ENCODE measurements at regions not wholly inside any gene's neighbourhood (a gene's known extent, or its start where the extent isn't known, plus 50 kb on each side); places are given as distances from the start of the nearest gene placed in this dataset.

- 84 to 90% (median 86%) methylated on average over 5 of the region's 5 CpGs for WGBS, 3 donors
- intact Hi-C loops (cut with DNase I): no loop called here
- Histone ChIP-seq H3K27ac (no peak overlapping the region), H3K27me3 (ENCODE audit: insufficient read depth in 3 of 3, low read length in 2 of 3) (no peaks in the 10 kb centered on the region), H3K4me1 (no peaks in the 10 kb centered on the region), H3K9me3 (no peaks in the 10 kb centered on the region), H3K36me3 (ENCODE audit: insufficient read depth in 1 of 2, low read depth in 1 of 2) (no peaks in the 10 kb centered on the region), H3K4me3 (no peak overlapping the region)
- ATAC-seq: no peak
- no peak for DNase-seq
- TF ChIP-seq CTCF (IDR thresholded peaks at IDR 0.05): no peak
Measured at GRCh38 chr18:73939391-73939790, 208.2 kb downstream of the FBXO15 start.

GRCh38 chr18:73933685-73934084 is 213.9 kb downstream of the FBXO15 start:
- DNase-seq: no peak
- Histone ChIP-seq H3K27ac (no peak overlapping the region), H3K36me3 (ENCODE audit: insufficient read depth in 1 of 2, low read depth in 1 of 2) (no peaks in the 10 kb centered on the region), H3K9me3 (no peaks in the 10 kb centered on the region), H3K4me3 (no peak overlapping the region), H3K27me3 (ENCODE audit: insufficient read depth in 3 of 3, low read length in 2 of 3) (no peaks in the 10 kb centered on the region), H3K4me1 (no peaks in the 10 kb centered on the region)
- 58 to 71% (median 63%) methylated on average over 3 of the region's 3 CpGs for WGBS, 3 donors
- no peak for TF ChIP-seq CTCF (IDR thresholded peaks at IDR 0.05)
- intact Hi-C loops (cut with DNase I): no loop called here
- ATAC-seq: no peak

GRCh38 chr18:73932976-73933375 is 214.7 kb downstream of the FBXO15 start:
- Histone ChIP-seq H3K4me1 (no peaks in the 10 kb centered on the region), H3K4me3 (no peak overlapping the region), H3K27ac (no peak overlapping the region), H3K36me3 (ENCODE audit: insufficient read depth in 1 of 2, low read depth in 1 of 2) (no peaks in the 10 kb centered on the region), H3K9me3 (no peaks in the 10 kb centered on the region), H3K27me3 (ENCODE audit: insufficient read depth in 3 of 3, low read length in 2 of 3) (no peaks in the 10 kb centered on the region)
- DNase-seq: no peak
- 42 to 47% (median 46%) methylated on average over 4 of the region's 4 CpGs for WGBS, 3 donors
- no peak for ATAC-seq
- intact Hi-C loops (cut with DNase I): no loop called here
- TF ChIP-seq CTCF (IDR thresholded peaks at IDR 0.05): no peak

- H3K4me1 ChIP-seq: no peaks in the 10 kb centered on the region
- intact Hi-C loops (cut with DNase I): no loop called here
- TF ChIP-seq CTCF (IDR thresholded peaks at IDR 0.05): no peak
Measured at GRCh38 chr18:73927496-73927895, 220.1 kb downstream of the FBXO15 start.

GRCh38 chr18:73924836-73925235 is 222.8 kb downstream of the FBXO15 start:
- Histone ChIP-seq H3K27ac (no peak overlapping the region), H3K36me3 (ENCODE audit: insufficient read depth in 1 of 2, low read depth in 1 of 2) (no peaks in the 10 kb centered on the region), H3K9me3 (no peaks in the 10 kb centered on the region), H3K27me3 (ENCODE audit: insufficient read depth in 3 of 3, low read length in 2 of 3) (peaks cover 0 to 2% (median 0%) of the 10 kb centered on the region in 3 donors), H3K4me3 (no peak overlapping the region), H3K4me1 (no peaks in the 10 kb centered on the region)
- ATAC-seq (no peak), DNase-seq (no peak)
- intact Hi-C loops (cut with DNase I): no loop called here
- 58 to 71% (median 67%) methylated on average over 3 of the region's 3 CpGs for WGBS, 3 donors
- no peak for TF ChIP-seq CTCF (IDR thresholded peaks at IDR 0.05)

More at GRCh38 chr18:73927496-73927895, 220.1 kb downstream of the FBXO15 start:
- Histone ChIP-seq H3K27me3 (ENCODE audit: insufficient read depth in 3 of 3, low read length in 2 of 3) (no peaks in the 10 kb centered on the region), H3K27ac (no peak overlapping the region), H3K36me3 (ENCODE audit: insufficient read depth in 1 of 2, low read depth in 1 of 2) (no peaks in the 10 kb centered on the region), H3K9me3 (no peaks in the 10 kb centered on the region), H3K4me3 (no peak overlapping the region)
- ATAC-seq (no peak), DNase-seq (no peak)
- 78 to 87% (median 81%) methylated on average over 2 of the region's 2 CpGs for WGBS, 3 donors
